H9 (cell line): ENCODE measurements at regions not wholly inside any gene's neighbourhood (a gene's known extent, or its start where the extent isn't known, plus 50 kb on each side); places are given as distances from the start of the nearest gene placed in this dataset.

Experiments used
- DNase-seq: peaks from one replicate; pipeline ENCODE4 v3.0.0-alpha.2; 2017
- H2AFZ ChIP-seq: one replicate; pipeline ENCODE4 v1.6.1; 2013; ENCODE audit warnings: mild to moderate bottlenecking, low read length, control low read depth, moderate library complexity
- H2AK5ac ChIP-seq: 2 replicates; pipeline ENCODE4 v1.6.1; 2013; ENCODE audit warnings: low read length, control low read depth, mixed read lengths; ENCODE audit not compliant: insufficient read length
- H2BK120ac ChIP-seq: one replicate; pipeline ENCODE4 v1.6.1; 2013; ENCODE audit warnings: low read depth, mild to moderate bottlenecking, low read length, control low read depth, inconsistent platforms; ENCODE audit not compliant: poor library complexity, severe bottlenecking
- H2BK12ac ChIP-seq: 2 replicates; pipeline ENCODE4 v1.6.1; 2013; ENCODE audit warnings: low read length, control low read depth, mixed read lengths, low read depth; ENCODE audit not compliant: insufficient read length
- H2BK15ac ChIP-seq: 2 replicates; pipeline ENCODE4 v1.6.1; 2013; ENCODE audit warnings: low read depth, low read length, control low read depth
- H2BK20ac ChIP-seq: one replicate; pipeline ENCODE4 v1.6.1; 2013; ENCODE audit warnings: low read depth, mild to moderate bottlenecking, low read length, control low read depth, inconsistent platforms; ENCODE audit not compliant: poor library complexity, severe bottlenecking
- H2BK5ac ChIP-seq: 2 replicates; pipeline ENCODE4 v1.6.1; 2013; ENCODE audit warnings: low read length, control low read depth, mixed read lengths; ENCODE audit not compliant: insufficient read length
- H3K14ac ChIP-seq: 2 replicates; pipeline ENCODE4 v1.6.1; 2013; ENCODE audit warnings: low read length, control low read depth; ENCODE audit not compliant: insufficient read depth
- H3K18ac ChIP-seq: 2 replicates; pipeline ENCODE4 v1.6.1; 2013; ENCODE audit warnings: low read depth, mild to moderate bottlenecking, mixed read lengths, low read length, control low read depth; ENCODE audit not compliant: insufficient read length
- H3K23ac ChIP-seq: 2 replicates; pipeline ENCODE4 v1.6.1; 2013; ENCODE audit warnings: low read length, control low read depth, mixed read lengths, low read depth; ENCODE audit not compliant: insufficient read length
- H3K23me2 ChIP-seq: 2 replicates; pipeline ENCODE4 v1.6.1; 2013; ENCODE audit warnings: low read depth, mild to moderate bottlenecking, mixed read lengths, low read length, control low read depth; ENCODE audit not compliant: insufficient read length, poor library complexity, severe bottlenecking
- H3K27ac ChIP-seq: 2 replicates; pipeline ENCODE4 v1.5.1; 2013; ENCODE audit warnings: low read length, control low read depth, mixed read lengths, low read depth; ENCODE audit not compliant: insufficient read length
- H3K27me3 ChIP-seq: 2 replicates; pipeline ENCODE4 v1.6.1; 2013; ENCODE audit warnings: low read length, control low read depth, inconsistent platforms; ENCODE audit not compliant: insufficient read depth
- H3K4ac ChIP-seq: 2 replicates; pipeline ENCODE4 v1.6.1; 2013; ENCODE audit warnings: low read depth, mild to moderate bottlenecking, control low read depth, inconsistent platforms, low read length, moderate library complexity
- H3K4me1 ChIP-seq: 2 replicates; pipeline ENCODE4 v1.6.1; 2013; ENCODE audit warnings: low read length, control low read depth, inconsistent platforms; ENCODE audit not compliant: insufficient read depth
- H3K4me2 ChIP-seq: 2 replicates; pipeline ENCODE4 v1.6.1; 2013; ENCODE audit warnings: low read length, control low read depth, mixed read lengths; ENCODE audit not compliant: insufficient read length, insufficient read depth
- H3K56ac ChIP-seq: 2 replicates; pipeline ENCODE4 v1.6.1; 2013; ENCODE audit warnings: low read depth, mild to moderate bottlenecking, mixed read lengths, low read length, control low read depth; ENCODE audit not compliant: insufficient read length
- H3K79me1 ChIP-seq: 2 replicates; pipeline ENCODE4 v1.6.1; 2013; ENCODE audit warnings: low read depth, mild to moderate bottlenecking, moderate library complexity, low read length, control low read depth, inconsistent platforms; ENCODE audit not compliant: insufficient read depth, poor library complexity, severe bottlenecking
- H3K79me2 ChIP-seq: 2 replicates; pipeline ENCODE4 v1.6.1; 2013; ENCODE audit warnings: low read length, control low read depth, inconsistent platforms; ENCODE audit not compliant: insufficient read depth
- H3K9ac ChIP-seq: 2 replicates; pipeline ENCODE4 v1.6.1; 2013; ENCODE audit warnings: low read length, control low read depth, mixed read lengths; ENCODE audit not compliant: insufficient read length; ENCODE audit errors: extremely low read depth
- H3K9me3 ChIP-seq: one replicate; pipeline ENCODE4 v1.6.1; 2013; ENCODE audit warnings: low read depth, low read length, inconsistent platforms; ENCODE audit not compliant: control insufficient read depth
- H3T11ph ChIP-seq: one replicate; pipeline ENCODE4 v1.6.1; 2013; ENCODE audit warnings: mild to moderate bottlenecking, low read length, control low read depth, inconsistent platforms
- H4K20me1 ChIP-seq: one replicate; pipeline ENCODE4 v1.6.1; 2013; ENCODE audit not compliant: control insufficient read depth, insufficient read length, insufficient read depth
- H4K5ac ChIP-seq: 2 replicates; pipeline ENCODE4 v1.6.1; 2013; ENCODE audit warnings: low read depth, mild to moderate bottlenecking, mixed read lengths, low read length, control low read depth; ENCODE audit not compliant: insufficient read length
- H4K8ac ChIP-seq: replicated peaks from 2 replicates; pipeline ENCODE4 v1.6.1; 2013; ENCODE audit warnings: low read length, control low read depth, mixed read lengths, low read depth; ENCODE audit not compliant: insufficient read length
- H4K91ac ChIP-seq: 2 replicates; pipeline ENCODE4 v1.6.1; 2013; ENCODE audit warnings: low read depth, mild to moderate bottlenecking, moderate library complexity, mixed read lengths, low read length, control low read depth; ENCODE audit not compliant: insufficient read length
- H3K27ac Mint-ChIP-seq, 3 experiments: 2 replicates in 2 of 3; 3 replicates in 1 of 3; pipeline ENCODE4 v1.8.0; 2020 to 2021; ENCODE audit warnings: mixed read lengths in 3 of 3, mild to moderate bottlenecking in 1 of 3, moderate library complexity in 1 of 3
- H3K27me3 Mint-ChIP-seq: 2 replicates; pipeline ENCODE4 v1.8.0; 2021; ENCODE audit warnings: low read depth, mild to moderate bottlenecking, moderate library complexity, mixed read lengths
- H3K36me3 Mint-ChIP-seq, 3 experiments: 2 replicates in 2 of 3; 3 replicates in 1 of 3; pipeline ENCODE4 v1.8.0; 2020 to 2021; ENCODE audit warnings: low read depth in 3 of 3, mixed read lengths in 3 of 3; ENCODE audit not compliant: insufficient read depth in 1 of 3
- H3K4me1 Mint-ChIP-seq, 2 experiments: 2 replicates each; pipeline ENCODE4 v1.8.0; 2020; ENCODE audit warnings: mixed read lengths in 2 of 2
- H3K4me3 Mint-ChIP-seq, 2 experiments: 2 replicates in 1 of 2; 3 replicates in 1 of 2; pipeline ENCODE4 v1.8.0; 2020 to 2021; ENCODE audit warnings: mild to moderate bottlenecking in 2 of 2, mixed read lengths in 2 of 2, moderate library complexity in 1 of 2
- H3K9me3 Mint-ChIP-seq, 2 experiments: 2 replicates in 1 of 2; 3 replicates in 1 of 2; pipeline ENCODE4 v1.8.0; 2020; ENCODE audit warnings: mild to moderate bottlenecking in 2 of 2, mixed read lengths in 2 of 2, moderate library complexity in 1 of 2
- WGBS: extraction: QIAGEN DNeasy Blood & Tissue Kit; methylation state at CpG from one replicate; pipeline ENCODE4 v1.1.7; 2013; ENCODE audit warnings: missing lambda C conversion rate, low lambda C conversion rate, mixed read lengths; ENCODE audit not compliant: insufficient read length; ENCODE audit errors: extremely low coverage; 5-methylcytosine and 5-hydroxymethylcytosine counted together
- TF ChIP-seq, protein P1 (sequence below): fragments of 200-600 bp; sonication (generic); conservative IDR thresholded peaks from 3 replicates; pipeline ENCODE4 v1.8.0; 2021; ENCODE audit warnings: antibody characterized with exemption, mild to moderate bottlenecking

DNA sequence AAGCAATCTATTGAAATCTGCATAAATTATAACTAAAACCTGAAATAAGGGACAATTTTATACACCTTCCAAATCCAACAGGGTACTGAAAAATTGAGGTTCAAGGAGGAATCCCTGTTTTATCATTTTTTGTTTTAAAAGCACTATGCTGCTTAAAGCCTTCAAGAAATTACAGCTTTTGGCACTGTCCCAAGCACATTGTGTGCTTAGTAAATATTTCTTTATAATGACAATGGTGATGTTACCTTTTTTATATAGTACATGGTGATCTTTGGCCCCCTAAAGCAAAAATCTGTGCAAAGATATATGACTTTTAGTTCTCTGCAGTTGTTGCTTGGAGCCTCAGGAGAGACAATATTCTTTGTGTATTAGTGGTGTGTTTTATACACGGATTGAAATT is 71.6 kb upstream of the EFEMP1 start:
- no peak overlapping the region for H2BK12ac ChIP-seq
- H3K9ac ChIP-seq, result no peak overlapping the region
- no peak overlapping the region for H4K91ac ChIP-seq
- H3K27me3 Mint-ChIP-seq, result peaks cover 2% of the 10 kb centered on the region; the same call in 1 of the 2 replicates
- TF ChIP-seq, protein P1, sequence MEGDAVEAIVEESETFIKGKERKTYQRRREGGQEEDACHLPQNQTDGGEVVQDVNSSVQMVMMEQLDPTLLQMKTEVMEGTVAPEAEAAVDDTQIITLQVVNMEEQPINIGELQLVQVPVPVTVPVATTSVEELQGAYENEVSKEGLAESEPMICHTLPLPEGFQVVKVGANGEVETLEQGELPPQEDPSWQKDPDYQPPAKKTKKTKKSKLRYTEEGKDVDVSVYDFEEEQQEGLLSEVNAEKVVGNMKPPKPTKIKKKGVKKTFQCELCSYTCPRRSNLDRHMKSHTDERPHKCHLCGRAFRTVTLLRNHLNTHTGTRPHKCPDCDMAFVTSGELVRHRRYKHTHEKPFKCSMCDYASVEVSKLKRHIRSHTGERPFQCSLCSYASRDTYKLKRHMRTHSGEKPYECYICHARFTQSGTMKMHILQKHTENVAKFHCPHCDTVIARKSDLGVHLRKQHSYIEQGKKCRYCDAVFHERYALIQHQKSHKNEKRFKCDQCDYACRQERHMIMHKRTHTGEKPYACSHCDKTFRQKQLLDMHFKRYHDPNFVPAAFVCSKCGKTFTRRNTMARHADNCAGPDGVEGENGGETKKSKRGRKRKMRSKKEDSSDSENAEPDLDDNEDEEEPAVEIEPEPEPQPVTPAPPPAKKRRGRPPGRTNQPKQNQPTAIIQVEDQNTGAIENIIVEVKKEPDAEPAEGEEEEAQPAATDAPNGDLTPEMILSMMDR, result no peak
- no peak overlapping the region for H2BK15ac ChIP-seq
- H4K8ac ChIP-seq, result no peak overlapping the region
- no peak overlapping the region for H2AFZ ChIP-seq
- no peaks in the 10 kb centered on the region for H3K36me3 Mint-ChIP-seq
- H3K4me3 Mint-ChIP-seq, result no peak overlapping the region
- H4K20me1 ChIP-seq, result no peaks in the 10 kb centered on the region
- H3K18ac ChIP-seq, result no peak overlapping the region
- 0 out of 2 replicates have a peak, but pooled peaks cover 2% of the 10 kb centered on the region for H3K4me1 ChIP-seq
- H2BK5ac ChIP-seq, result no peak overlapping the region
- no peak overlapping the region for H3K27ac Mint-ChIP-seq
- no peak overlapping the region for H3K14ac ChIP-seq
- H2BK20ac ChIP-seq, result no peak overlapping the region
- no peak overlapping the region for H3K4ac ChIP-seq
- no peaks in the 10 kb centered on the region for H3K27me3 ChIP-seq
- no peak overlapping the region for H2AK5ac ChIP-seq
- no peak overlapping the region for H4K5ac ChIP-seq
- H3K56ac ChIP-seq, result no peak overlapping the region
- no peaks in the 10 kb centered on the region for H3K79me2 ChIP-seq
- H2BK120ac ChIP-seq, result no peak overlapping the region
- H3K9me3 Mint-ChIP-seq, result no peaks in the 10 kb centered on the region
- no peak overlapping the region for H3K23ac ChIP-seq
- H3K79me1 ChIP-seq, result no peaks in the 10 kb centered on the region
- no peaks in the 10 kb centered on the region for H3K23me2 ChIP-seq
- H3T11ph ChIP-seq, result no peak overlapping the region
- no peak overlapping the region for H3K4me2 ChIP-seq
- no peak for DNase-seq
- peaks cover 7 to 9% of the 10 kb centered on the region in 2 experiments for H3K4me1 Mint-ChIP-seq
- WGBS, result no CpG with 5 or more reads among the region's 1 CpG
- H3K27ac ChIP-seq, result no peak overlapping the region
- H3K9me3 ChIP-seq, result no peaks in the 10 kb centered on the region
